RWPE1 (cell line): ENCODE measurements at regions not wholly inside any gene's neighbourhood (a gene's known extent, or its start where the extent isn't known, plus 50 kb on each side); places are given as distances from the start of the nearest gene placed in this dataset.

Experiments
- CTCF ChIA-PET: fragments of 350-600 bp; sonication (Branson Sonifier 250); formaldehyde crosslinking; extraction: SDS; loops from one replicate; lab custom pipeline; 2021; lab: Yijun Ruan, JAX
- POLR2A ChIA-PET: fragments of 400-600 bp; formaldehyde crosslinking; extraction: SDS; loops from one replicate; lab custom pipeline; 2020; ENCODE audit warnings: antibody characterized with exemption; ENCODE audit not compliant: low non-redundant PET; lab: Yijun Ruan, JAX
- DNase-seq: peaks from one replicate; pipeline ENCODE4 v3.0.0; 2012; ENCODE audit warnings: low spot score
- H3K27ac ChIP-seq: fragments of 450-650 bp; 2 replicates; pipeline ENCODE4 v1.5.1; 2017
- CTCF ChIP-seq: fragments of 450-650 bp; conservative IDR thresholded peaks from 2 replicates; pipeline ENCODE4 v1.5.1; 2017; ENCODE audit warnings: low read depth, mild to moderate bottlenecking

- no peak for DNase-seq
- H3K27ac ChIP-seq = no peak overlapping the region
- POLR2A ChIA-PET = no interaction called here
- CTCF ChIA-PET = interaction anchor here (0.7 kb wide), 1 partner anchor 60 kb away, joined by 3 read pairs; no protein-coding TSS in a partner anchor
- TF ChIP-seq CTCF = no peak
These were observed 728.3 kb downstream of the LRFN5 start for GRCh38 chr14:42334931-42335330.

- TF ChIP-seq CTCF = no peak
These were observed 716.8 kb downstream of the LRFN5 start for GRCh38 chr14:42323426-42323825.

GRCh38 chr14:42322531-42323284 lies 716.0 kb downstream of the LRFN5 start:
- no peak for TF ChIP-seq CTCF
- ChIA-PET CTCF (no interaction called here), POLR2A (no interaction called here)
- DNase-seq = no peak
- H3K27ac ChIP-seq = no peak overlapping the region

More at GRCh38 chr14:42323426-42323825, 716.8 kb downstream of the LRFN5 start:
- DNase-seq = no peak
- H3K27ac ChIP-seq = no peak overlapping the region
- ChIA-PET POLR2A (no interaction called here), CTCF (no interaction called here)

- POLR2A ChIA-PET = no interaction called here
- H3K27ac ChIP-seq = no peak overlapping the region
- CTCF ChIA-PET = no interaction called here
- TF ChIP-seq CTCF = no peak
- DNase-seq = no peak
These were observed 713.3 kb downstream of the LRFN5 start for GRCh38 chr14:42319996-42320395.

- DNase-seq = no peak
- CTCF ChIA-PET = no interaction called here
- POLR2A ChIA-PET = no interaction called here
- H3K27ac ChIP-seq = no peak overlapping the region
- TF ChIP-seq CTCF = no peak
These were observed 710.0 kb downstream of the LRFN5 start for GRCh38 chr14:42316693-42317092.

GRCh38 chr14:42311876-42312275 lies 705.2 kb downstream of the LRFN5 start:
- DNase-seq = no peak
- ChIA-PET CTCF (no interaction called here), POLR2A (no interaction called here)
- no peak overlapping the region for H3K27ac ChIP-seq
- TF ChIP-seq CTCF = no peak
